Activated gamma-delta T cell treated with anti-CD3 and anti-CD28 coated beads, Interleukin-2, amount 50 U/mL, for 16 hours (primary cell): ENCODE measurements at regions not wholly inside any gene's neighbourhood (a gene's known extent, or its start where the extent isn't known, plus 50 kb on each side); places are given as distances from the start of the nearest gene placed in this dataset.
"Not testable (repeated sequence)": the region's sequence is repeated elsewhere in the genome, so short reads cannot be mapped to it uniquely, and the experiment has no call there.

ENCODE experiments used
- DNase-seq: peaks from one replicate; pipeline ENCODE4 v3.0.0-alpha.2; 2020; ENCODE audit warnings: low read depth

DNA sequence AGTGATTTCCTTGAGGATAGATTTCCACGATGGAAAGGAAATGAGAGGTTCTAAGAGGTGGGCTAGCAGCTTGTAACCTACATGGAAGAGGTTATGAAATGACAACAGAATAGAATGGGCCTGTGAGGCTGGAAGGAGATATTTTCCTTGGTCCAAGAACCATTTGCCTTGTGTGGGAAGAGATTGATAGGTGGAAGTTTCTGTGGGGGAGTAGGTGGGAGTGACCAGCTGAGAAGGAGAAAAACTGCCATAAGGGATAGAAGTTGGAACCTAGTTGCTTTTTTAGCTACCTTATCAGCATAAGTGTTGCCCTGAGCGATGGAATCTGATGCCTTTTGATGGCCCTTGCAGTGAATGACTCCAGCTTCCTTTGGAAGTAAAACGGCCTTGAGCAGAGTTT is 60.4 kb upstream of the NAA35 start:
- not testable (repeated sequence) for DNase-seq

DNA sequence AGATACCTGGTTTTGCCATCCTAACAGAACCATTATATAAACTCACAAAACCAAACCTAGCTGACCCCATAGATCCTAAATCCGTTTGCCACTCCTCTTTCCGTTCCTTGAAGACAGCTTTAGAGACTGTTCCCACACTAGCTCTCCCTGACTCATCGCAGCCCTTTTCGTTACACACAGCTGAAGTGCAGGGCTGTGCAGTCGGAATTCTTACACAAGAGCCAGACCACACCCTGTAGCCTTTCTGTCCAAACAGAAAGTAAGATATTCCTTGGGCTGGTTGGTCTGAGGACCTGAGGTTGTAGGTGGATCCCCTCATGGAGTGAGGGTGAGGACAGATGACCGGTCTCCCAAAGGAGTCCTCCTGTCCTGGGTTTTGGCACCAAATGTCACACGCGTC is 56.7 kb upstream of the NAA35 start:
- DNase-seq = no peak

DNA sequence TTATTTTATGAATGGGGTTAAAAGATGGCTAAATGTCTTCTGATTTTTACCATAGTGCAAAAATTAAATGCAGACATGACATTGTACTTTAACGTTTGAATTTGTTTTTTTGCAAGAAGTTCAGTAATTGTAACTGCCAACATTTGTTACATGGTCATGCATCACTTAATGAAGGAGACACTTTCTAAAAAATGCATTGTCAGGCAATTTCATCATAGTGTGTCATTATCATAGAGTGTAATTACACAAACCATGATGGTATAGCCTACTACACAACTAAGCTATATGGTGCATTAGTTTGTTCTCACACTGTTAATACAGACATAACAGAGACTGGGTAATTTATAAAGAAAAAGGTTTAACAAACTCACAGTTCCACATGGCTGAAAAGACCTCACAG is 50.0 kb upstream of the NAA35 start:
- no peak for DNase-seq
